Colonic mucosa (tissue), 4 donors: ENCODE measurements at regions not wholly inside any gene's neighbourhood (a gene's known extent, or its start where the extent isn't known, plus 50 kb on each side); places are given as distances from the start of the nearest gene placed in this dataset.
"Not testable (repeated sequence)": the region's sequence is repeated elsewhere in the genome, so short reads cannot be mapped to it uniquely, and the experiment has no call there.

Source experiments
- DNase-seq: peaks from one replicate; pipeline ENCODE4 v3.0.0-alpha.2; 2020
- H3K27ac ChIP-seq: fragments of 200-600 bp; one replicate; pipeline ENCODE4 v1.8.0; 2021
- H3K27me3 ChIP-seq: fragments of 200-600 bp; one replicate; pipeline ENCODE4 v1.8.0; 2021
- H3K36me3 ChIP-seq: fragments of 200-600 bp; one replicate; pipeline ENCODE4 v1.8.0; 2021
- H3K4me1 ChIP-seq: fragments of 200-600 bp; one replicate; pipeline ENCODE4 v1.8.0; 2021; ENCODE audit warnings: mild to moderate bottlenecking
- H3K4me3 ChIP-seq: fragments of 200-600 bp; one replicate; pipeline ENCODE4 v1.8.0; 2021
- H3K9ac ChIP-seq, 2 donors: one replicate each; pipeline ENCODE4 v1.7.0; 2013; ENCODE audit warnings: control low read depth in 2 of 2, low read depth in 2 of 2, low read length in 2 of 2
- H3K9me3 ChIP-seq: fragments of 200-600 bp; one replicate; pipeline ENCODE4 v1.8.0; 2021
- intact Hi-C: fragments of 100-400 bp; cut with DNase I; formaldehyde crosslinking; loops from one replicate; pipeline ENCODE4 v1.14.1; 2022
- donor health status: healthy.
- donor health status: DM: no; HTN: no; CAD: no.
- donor health status: DM: no; HTN: no; CAD: no.

- H3K4me1 ChIP-seq, DNase-seq, H3K36me3 ChIP-seq, H3K27me3 ChIP-seq, intact Hi-C loops, H3K9me3 ChIP-seq, H3K9ac ChIP-seq, H3K4me3 ChIP-seq: not testable (repeated sequence)
- H3K27ac ChIP-seq = peak overlapping the region; percentile 45
Measured at GRCh38 chr7:128561116-128561722, 84.7 kb downstream of the METTL2B start.

- H3K27ac ChIP-seq, H3K9me3 ChIP-seq, H3K36me3 ChIP-seq, H3K27me3 ChIP-seq, intact Hi-C loops, H3K4me1 ChIP-seq, DNase-seq, H3K9ac ChIP-seq, H3K4me3 ChIP-seq: not testable (repeated sequence)
Measured at GRCh38 chr7:128562795-128563194, 86.2 kb downstream of the METTL2B start.

GRCh38 chr7:128564123-128564700 is 87.7 kb downstream of the METTL2B start:
- H3K9ac ChIP-seq, intact Hi-C loops, H3K36me3 ChIP-seq, H3K4me1 ChIP-seq, H3K27me3 ChIP-seq, H3K4me3 ChIP-seq, DNase-seq, H3K27ac ChIP-seq, H3K9me3 ChIP-seq: not testable (repeated sequence)

GRCh38 chr7:128564932-128565864 is 88.7 kb downstream of the METTL2B start:
- H3K9ac ChIP-seq, H3K4me3 ChIP-seq, H3K36me3 ChIP-seq, H3K27me3 ChIP-seq, DNase-seq, H3K27ac ChIP-seq, H3K4me1 ChIP-seq, intact Hi-C loops, H3K9me3 ChIP-seq: not testable (repeated sequence)

DNA sequence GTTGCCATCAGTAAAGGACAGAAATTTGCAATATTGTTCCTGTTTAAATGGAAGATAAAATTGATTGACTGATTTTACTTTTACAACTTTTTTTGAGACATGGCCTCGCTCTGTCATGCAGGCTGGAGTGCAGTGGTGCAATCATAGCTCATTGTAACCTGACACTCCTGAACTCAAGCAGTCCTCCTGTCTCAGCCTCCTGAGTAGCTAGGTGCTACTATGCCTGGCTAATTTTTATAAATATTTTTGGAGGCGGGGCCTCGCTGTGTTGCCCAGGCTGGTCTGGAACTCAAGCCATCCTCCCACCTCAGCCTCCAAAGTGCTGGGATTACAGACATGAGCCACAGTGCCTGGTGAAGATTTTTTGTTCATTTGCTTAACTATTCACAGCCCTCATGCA is 96.8 kb upstream of the GARIN1A start:
- H3K36me3 ChIP-seq, H3K27ac ChIP-seq, H3K4me3 ChIP-seq, H3K9ac ChIP-seq, DNase-seq, H3K9me3 ChIP-seq, intact Hi-C loops, H3K27me3 ChIP-seq, H3K4me1 ChIP-seq: not testable (repeated sequence)

DNA sequence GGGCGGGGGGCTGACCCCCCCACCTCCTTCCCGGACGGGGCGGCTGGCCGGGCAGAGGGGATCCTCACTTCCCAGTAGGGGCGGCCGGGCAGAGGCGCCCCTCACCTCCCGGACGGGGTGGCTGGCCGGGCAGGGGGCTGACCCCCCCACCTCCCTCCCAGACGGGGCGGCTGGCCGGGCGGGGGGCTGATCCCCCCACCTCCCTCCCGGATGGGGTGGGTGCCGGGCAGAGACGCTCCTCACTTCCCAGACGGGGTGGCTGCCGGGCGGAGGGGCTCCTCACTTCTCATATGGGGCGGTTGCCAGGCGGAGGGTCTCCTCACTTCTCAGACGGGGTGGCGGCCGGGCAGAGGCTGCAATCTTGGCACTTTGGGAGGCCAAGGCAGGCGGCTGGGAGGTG is 95.1 kb upstream of the GARIN1A start:
- intact Hi-C loops, DNase-seq, H3K9ac ChIP-seq, H3K36me3 ChIP-seq, H3K4me3 ChIP-seq, H3K4me1 ChIP-seq, H3K9me3 ChIP-seq, H3K27me3 ChIP-seq, H3K27ac ChIP-seq: not testable (repeated sequence)

DNA sequence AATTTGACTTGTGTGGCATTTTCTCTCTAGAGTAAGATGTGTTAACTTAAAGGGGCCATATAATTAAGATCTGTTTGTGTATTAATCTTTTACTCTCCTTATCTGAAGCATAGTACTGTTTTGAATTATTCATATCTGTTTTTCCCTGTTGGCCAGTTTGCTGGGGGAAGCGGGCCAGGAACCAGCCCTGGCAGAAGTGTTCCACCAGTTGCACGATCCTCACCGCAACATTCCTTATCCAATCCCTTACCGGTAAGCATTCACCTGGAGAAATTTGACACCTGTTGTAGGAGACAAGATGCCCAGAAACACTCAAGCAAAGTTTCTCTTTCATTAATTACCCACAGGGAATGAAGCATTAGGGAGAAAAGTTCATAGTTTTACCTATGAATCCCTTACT is 92.2 kb upstream of the GARIN1A start:
- H3K4me3 ChIP-seq, H3K27me3 ChIP-seq, H3K36me3 ChIP-seq, H3K9me3 ChIP-seq, H3K4me1 ChIP-seq, H3K27ac ChIP-seq, intact Hi-C loops, DNase-seq, H3K9ac ChIP-seq: not testable (repeated sequence)

DNA sequence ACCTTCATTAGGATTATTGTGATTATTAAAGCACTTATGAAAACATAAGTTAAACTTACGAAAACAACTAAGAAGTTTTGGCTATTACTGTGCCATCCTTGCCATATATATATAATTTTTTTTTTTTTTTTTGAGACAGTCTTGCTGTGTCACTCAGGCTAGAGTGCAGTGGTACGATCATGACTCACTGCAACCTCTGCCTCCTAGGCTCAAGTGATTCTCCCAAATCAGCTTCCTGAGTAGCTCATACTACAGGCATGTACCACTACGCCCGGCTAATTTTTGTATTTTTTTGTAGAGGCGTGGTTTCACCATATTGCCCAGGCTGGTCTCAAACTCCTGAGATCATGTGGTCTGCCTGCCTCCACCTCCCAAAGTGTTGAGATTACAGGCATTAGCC is 91.0 kb upstream of the GARIN1A start:
- H3K4me3 ChIP-seq, H3K9ac ChIP-seq, H3K4me1 ChIP-seq, H3K27ac ChIP-seq, intact Hi-C loops, H3K27me3 ChIP-seq, H3K36me3 ChIP-seq, H3K9me3 ChIP-seq, DNase-seq: not testable (repeated sequence)

- H3K9ac ChIP-seq, H3K27me3 ChIP-seq, H3K4me1 ChIP-seq, DNase-seq, H3K9me3 ChIP-seq, H3K4me3 ChIP-seq, H3K36me3 ChIP-seq, intact Hi-C loops, H3K27ac ChIP-seq: not testable (repeated sequence)
Measured at GRCh38 chr7:128581825-128582561, 90.1 kb upstream of the GARIN1A start.

DNA sequence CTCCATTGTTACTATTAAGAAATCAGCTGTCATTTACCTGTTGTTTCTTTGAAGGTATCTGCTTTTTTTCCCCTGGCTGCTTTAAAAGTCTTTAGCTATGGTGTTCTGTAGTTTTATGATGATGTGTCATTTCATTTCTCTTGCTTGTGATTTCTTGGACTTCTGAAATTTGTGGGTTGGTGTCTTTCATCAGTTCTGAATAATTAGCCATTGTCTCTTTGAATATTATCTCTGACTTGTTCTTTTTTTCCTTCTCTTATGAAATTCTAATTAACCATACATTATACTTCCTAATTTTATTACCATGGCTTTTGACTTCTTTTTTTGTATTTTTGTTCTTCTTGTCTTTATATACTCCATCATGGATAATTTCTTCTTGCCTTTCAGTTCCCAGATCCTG is 85.4 kb upstream of the GARIN1A start:
- H3K36me3 ChIP-seq, H3K4me1 ChIP-seq, DNase-seq, intact Hi-C loops, H3K4me3 ChIP-seq, H3K9me3 ChIP-seq, H3K27me3 ChIP-seq, H3K9ac ChIP-seq, H3K27ac ChIP-seq: not testable (repeated sequence)
